Ishikawa (cell line): ENCODE measurements at regions not wholly inside any gene's neighbourhood (a gene's known extent, or its start where the extent isn't known, plus 50 kb on each side); places are given as distances from the start of the nearest gene placed in this dataset.

Experiments
- CEBPB ChIP-seq: IDR thresholded peaks from 2 replicates; pipeline ENCODE4 v1.6.1; 2012
- CREB1 ChIP-seq: IDR thresholded peaks from 2 replicates; pipeline ENCODE4 v1.6.1; 2012; ENCODE audit warnings: low read depth
- EGR1 ChIP-seq: IDR thresholded peaks from 2 replicates; pipeline ENCODE4 v1.6.1; 2012
- EP300 ChIP-seq: IDR thresholded peaks from 2 replicates; pipeline ENCODE4 v1.6.1; 2012; ENCODE audit warnings: borderline replicate concordance
- FOXM1 ChIP-seq: IDR thresholded peaks from 2 replicates; pipeline ENCODE4 v1.6.1; 2012; ENCODE audit warnings: low read depth, borderline replicate concordance
- NFIC ChIP-seq: IDR thresholded peaks from 2 replicates; pipeline ENCODE4 v1.6.1; 2012
- RAD21 ChIP-seq: IDR thresholded peaks from 2 replicates; pipeline ENCODE4 v1.6.1; 2012; ENCODE audit warnings: low read depth
- TAF1 ChIP-seq: IDR thresholded peaks from 2 replicates; pipeline ENCODE4 v1.6.1; 2012; ENCODE audit warnings: low read depth, mild to moderate bottlenecking
- TCF12 ChIP-seq: IDR thresholded peaks from 2 replicates; pipeline ENCODE4 v1.6.1; 2012; ENCODE audit warnings: low read depth
- TEAD4 ChIP-seq: IDR thresholded peaks from 2 replicates; pipeline ENCODE4 v1.6.1; 2012
- YY1 ChIP-seq: IDR thresholded peaks from 2 replicates; pipeline ENCODE4 v1.6.1; 2012; ENCODE audit warnings: low read depth
- ZBTB7A ChIP-seq: IDR thresholded peaks from 2 replicates; pipeline ENCODE4 v1.6.1; 2012; ENCODE audit warnings: low read depth
- TF ChIP-seq, protein P1 (sequence below): IDR thresholded peaks from 2 replicates; pipeline ENCODE4 v1.6.1; 2012; ENCODE audit warnings: low read depth, mild to moderate bottlenecking
- TF ChIP-seq, protein P2 (sequence below): IDR thresholded peaks from 2 replicates; pipeline ENCODE4 v1.6.1; 2012
- TF ChIP-seq, protein P3 (sequence below): IDR thresholded peaks from 2 replicates; pipeline ENCODE4 v1.6.1; 2012

DNA sequence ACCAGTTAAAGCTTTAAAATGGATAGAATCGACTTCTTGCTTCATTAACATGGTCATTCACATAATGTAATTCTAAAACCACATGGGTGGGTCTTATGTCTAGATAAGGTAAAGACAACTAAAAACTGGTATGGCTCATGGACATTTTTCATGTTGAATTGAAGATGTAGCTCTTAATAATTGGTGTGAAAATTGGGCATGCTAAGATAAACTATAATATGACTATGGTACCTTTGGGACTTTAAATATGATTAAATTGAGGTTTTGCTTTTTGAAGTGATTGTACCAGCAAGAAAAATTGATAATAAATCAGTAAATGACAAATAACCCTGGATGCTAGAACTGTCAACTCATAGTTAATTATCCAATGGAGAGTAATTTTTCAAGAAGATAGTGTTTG lies 710.7 kb upstream of the PTPRD start:
- TF ChIP-seq, protein P1, sequence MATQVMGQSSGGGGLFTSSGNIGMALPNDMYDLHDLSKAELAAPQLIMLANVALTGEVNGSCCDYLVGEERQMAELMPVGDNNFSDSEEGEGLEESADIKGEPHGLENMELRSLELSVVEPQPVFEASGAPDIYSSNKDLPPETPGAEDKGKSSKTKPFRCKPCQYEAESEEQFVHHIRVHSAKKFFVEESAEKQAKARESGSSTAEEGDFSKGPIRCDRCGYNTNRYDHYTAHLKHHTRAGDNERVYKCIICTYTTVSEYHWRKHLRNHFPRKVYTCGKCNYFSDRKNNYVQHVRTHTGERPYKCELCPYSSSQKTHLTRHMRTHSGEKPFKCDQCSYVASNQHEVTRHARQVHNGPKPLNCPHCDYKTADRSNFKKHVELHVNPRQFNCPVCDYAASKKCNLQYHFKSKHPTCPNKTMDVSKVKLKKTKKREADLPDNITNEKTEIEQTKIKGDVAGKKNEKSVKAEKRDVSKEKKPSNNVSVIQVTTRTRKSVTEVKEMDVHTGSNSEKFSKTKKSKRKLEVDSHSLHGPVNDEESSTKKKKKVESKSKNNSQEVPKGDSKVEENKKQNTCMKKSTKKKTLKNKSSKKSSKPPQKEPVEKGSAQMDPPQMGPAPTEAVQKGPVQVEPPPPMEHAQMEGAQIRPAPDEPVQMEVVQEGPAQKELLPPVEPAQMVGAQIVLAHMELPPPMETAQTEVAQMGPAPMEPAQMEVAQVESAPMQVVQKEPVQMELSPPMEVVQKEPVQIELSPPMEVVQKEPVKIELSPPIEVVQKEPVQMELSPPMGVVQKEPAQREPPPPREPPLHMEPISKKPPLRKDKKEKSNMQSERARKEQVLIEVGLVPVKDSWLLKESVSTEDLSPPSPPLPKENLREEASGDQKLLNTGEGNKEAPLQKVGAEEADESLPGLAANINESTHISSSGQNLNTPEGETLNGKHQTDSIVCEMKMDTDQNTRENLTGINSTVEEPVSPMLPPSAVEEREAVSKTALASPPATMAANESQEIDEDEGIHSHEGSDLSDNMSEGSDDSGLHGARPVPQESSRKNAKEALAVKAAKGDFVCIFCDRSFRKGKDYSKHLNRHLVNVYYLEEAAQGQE = no peak
- TF ChIP-seq, protein P2, sequence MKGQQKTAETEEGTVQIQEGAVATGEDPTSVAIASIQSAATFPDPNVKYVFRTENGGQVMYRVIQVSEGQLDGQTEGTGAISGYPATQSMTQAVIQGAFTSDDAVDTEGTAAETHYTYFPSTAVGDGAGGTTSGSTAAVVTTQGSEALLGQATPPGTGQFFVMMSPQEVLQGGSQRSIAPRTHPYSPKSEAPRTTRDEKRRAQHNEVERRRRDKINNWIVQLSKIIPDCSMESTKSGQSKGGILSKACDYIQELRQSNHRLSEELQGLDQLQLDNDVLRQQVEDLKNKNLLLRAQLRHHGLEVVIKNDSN = no peak
- no peak for TF ChIP-seq ZBTB7A
- TF ChIP-seq FOXM1 = no peak
- TF ChIP-seq TAF1 = no peak
- TF ChIP-seq CREB1 = no peak
- no peak for TF ChIP-seq EP300
- TF ChIP-seq CEBPB = no peak
- no peak for TF ChIP-seq RAD21
- no peak for TF ChIP-seq YY1
- no peak for TF ChIP-seq TCF12
- TF ChIP-seq EGR1 = no peak
- TF ChIP-seq, protein P3, sequence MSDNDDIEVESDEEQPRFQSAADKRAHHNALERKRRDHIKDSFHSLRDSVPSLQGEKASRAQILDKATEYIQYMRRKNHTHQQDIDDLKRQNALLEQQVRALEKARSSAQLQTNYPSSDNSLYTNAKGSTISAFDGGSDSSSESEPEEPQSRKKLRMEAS = no peak
- TF ChIP-seq TEAD4 = no peak

DNA sequence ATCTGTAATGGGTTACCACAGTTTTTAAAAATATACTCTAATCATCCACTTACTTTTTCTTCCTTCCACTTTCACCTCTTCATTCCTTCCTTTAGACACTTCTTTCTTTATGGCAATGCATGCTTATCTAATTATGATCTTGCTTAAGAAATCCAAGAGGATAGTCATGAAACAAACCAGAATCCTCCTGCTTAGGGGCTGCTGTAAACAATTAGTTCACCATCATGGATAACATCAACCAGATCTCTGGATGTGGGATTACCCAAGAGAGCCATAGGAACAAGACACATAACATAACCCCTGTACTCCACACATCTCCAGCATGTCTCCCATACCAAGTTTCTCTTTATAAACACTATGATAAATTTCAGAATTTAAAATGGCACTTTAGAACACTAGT lies 713.4 kb upstream of the PTPRD start:
- TF ChIP-seq, protein P3 = no peak

DNA sequence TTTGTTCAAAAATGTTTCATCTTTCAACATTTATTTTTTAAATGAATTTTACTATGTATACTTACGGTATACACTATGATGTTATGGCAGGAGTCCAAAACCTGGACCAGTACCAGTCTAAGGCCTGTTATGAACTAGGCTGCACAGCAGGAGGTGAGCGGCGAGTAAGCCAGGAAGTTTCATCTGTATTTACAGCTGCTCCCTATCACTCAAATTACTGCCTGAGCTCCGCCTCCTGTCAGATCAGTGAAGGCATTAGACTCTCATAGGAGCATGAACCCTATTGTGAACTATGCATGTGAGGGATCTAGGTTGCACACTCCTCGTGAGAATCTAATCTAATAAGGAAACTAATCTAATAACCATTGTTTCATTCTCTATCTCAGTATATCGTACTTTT lies 715.5 kb upstream of the PTPRD start:
- TF ChIP-seq EGR1 (no peak), NFIC (no peak), EP300 (no peak), TEAD4 (no peak), CREB1 (no peak), TAF1 (no peak), RAD21 (no peak), FOXM1 (no peak), CEBPB (no peak), ZBTB7A (no peak), TCF12 (no peak)
- TF ChIP-seq, protein P1 = no peak

DNA sequence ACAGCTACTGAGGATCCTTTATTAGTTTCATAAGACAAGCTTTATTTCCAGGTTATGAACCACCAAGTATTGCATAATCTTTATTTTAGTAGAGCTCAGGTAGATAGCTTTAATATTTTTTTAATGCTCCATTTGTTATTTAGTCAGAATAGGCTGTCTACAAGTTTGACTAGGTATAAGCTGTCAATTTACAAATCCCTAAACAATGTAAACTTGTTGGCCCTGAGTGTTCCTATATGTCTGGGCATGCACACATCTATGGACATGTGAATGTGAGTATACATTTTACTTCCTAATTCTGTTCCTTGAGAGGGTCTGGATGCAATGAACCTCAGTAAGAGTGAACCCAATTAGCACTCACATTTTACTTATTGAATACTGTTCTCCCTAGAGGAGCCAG lies 722.2 kb upstream of the PTPRD start:
- no peak for TF ChIP-seq TAF1
- no peak for TF ChIP-seq YY1
- TF ChIP-seq TCF12 = no peak
- TF ChIP-seq, protein P3 = no peak
- no peak for TF ChIP-seq EGR1
- no peak for TF ChIP-seq CREB1
- no peak for TF ChIP-seq RAD21
- no peak for TF ChIP-seq EP300
- TF ChIP-seq ZBTB7A = no peak
- no peak for TF ChIP-seq TEAD4
- TF ChIP-seq FOXM1 = no peak
- TF ChIP-seq, protein P1 = no peak
- TF ChIP-seq, protein P2 = no peak
- no peak for TF ChIP-seq NFIC
- TF ChIP-seq CEBPB = no peak

GRCh38 chr9:11338130-11338529 lies 725.3 kb upstream of the PTPRD start:
- TF ChIP-seq, protein P1 = no peak
- TF ChIP-seq, protein P2 = no peak
- TF ChIP-seq EGR1 (no peak), TAF1 (no peak), TEAD4 (no peak), TCF12 (no peak), YY1 (no peak), ZBTB7A (no peak), FOXM1 (no peak)
- TF ChIP-seq, protein P3 = no peak
